H9 (cell line): ENCODE measurements at regions not wholly inside any gene's neighbourhood (a gene's known extent, or its start where the extent isn't known, plus 50 kb on each side); places are given as distances from the start of the nearest gene placed in this dataset.

Experiments used
- DNase-seq: peaks from one replicate; pipeline ENCODE4 v3.0.0-alpha.2; 2017
- H2AFZ ChIP-seq: one replicate; pipeline ENCODE4 v1.6.1; 2013; ENCODE audit warnings: mild to moderate bottlenecking, low read length, control low read depth, moderate library complexity
- H2AK5ac ChIP-seq: 2 replicates; pipeline ENCODE4 v1.6.1; 2013; ENCODE audit warnings: low read length, control low read depth, mixed read lengths; ENCODE audit not compliant: insufficient read length
- H2BK120ac ChIP-seq: one replicate; pipeline ENCODE4 v1.6.1; 2013; ENCODE audit warnings: low read depth, mild to moderate bottlenecking, low read length, control low read depth, inconsistent platforms; ENCODE audit not compliant: poor library complexity, severe bottlenecking
- H2BK12ac ChIP-seq: 2 replicates; pipeline ENCODE4 v1.6.1; 2013; ENCODE audit warnings: low read length, control low read depth, mixed read lengths, low read depth; ENCODE audit not compliant: insufficient read length
- H2BK15ac ChIP-seq: 2 replicates; pipeline ENCODE4 v1.6.1; 2013; ENCODE audit warnings: low read depth, low read length, control low read depth
- H2BK20ac ChIP-seq: one replicate; pipeline ENCODE4 v1.6.1; 2013; ENCODE audit warnings: low read depth, mild to moderate bottlenecking, low read length, control low read depth, inconsistent platforms; ENCODE audit not compliant: poor library complexity, severe bottlenecking
- H2BK5ac ChIP-seq: 2 replicates; pipeline ENCODE4 v1.6.1; 2013; ENCODE audit warnings: low read length, control low read depth, mixed read lengths; ENCODE audit not compliant: insufficient read length
- H3K14ac ChIP-seq: 2 replicates; pipeline ENCODE4 v1.6.1; 2013; ENCODE audit warnings: low read length, control low read depth; ENCODE audit not compliant: insufficient read depth
- H3K18ac ChIP-seq: 2 replicates; pipeline ENCODE4 v1.6.1; 2013; ENCODE audit warnings: low read depth, mild to moderate bottlenecking, mixed read lengths, low read length, control low read depth; ENCODE audit not compliant: insufficient read length
- H3K23ac ChIP-seq: 2 replicates; pipeline ENCODE4 v1.6.1; 2013; ENCODE audit warnings: low read length, control low read depth, mixed read lengths, low read depth; ENCODE audit not compliant: insufficient read length
- H3K23me2 ChIP-seq: 2 replicates; pipeline ENCODE4 v1.6.1; 2013; ENCODE audit warnings: low read depth, mild to moderate bottlenecking, mixed read lengths, low read length, control low read depth; ENCODE audit not compliant: insufficient read length, poor library complexity, severe bottlenecking
- H3K27ac ChIP-seq: 2 replicates; pipeline ENCODE4 v1.5.1; 2013; ENCODE audit warnings: low read length, control low read depth, mixed read lengths, low read depth; ENCODE audit not compliant: insufficient read length
- H3K27me3 ChIP-seq: 2 replicates; pipeline ENCODE4 v1.6.1; 2013; ENCODE audit warnings: low read length, control low read depth, inconsistent platforms; ENCODE audit not compliant: insufficient read depth
- H3K4ac ChIP-seq: 2 replicates; pipeline ENCODE4 v1.6.1; 2013; ENCODE audit warnings: low read depth, mild to moderate bottlenecking, control low read depth, inconsistent platforms, low read length, moderate library complexity
- H3K4me1 ChIP-seq: 2 replicates; pipeline ENCODE4 v1.6.1; 2013; ENCODE audit warnings: low read length, control low read depth, inconsistent platforms; ENCODE audit not compliant: insufficient read depth
- H3K4me2 ChIP-seq: 2 replicates; pipeline ENCODE4 v1.6.1; 2013; ENCODE audit warnings: low read length, control low read depth, mixed read lengths; ENCODE audit not compliant: insufficient read length, insufficient read depth
- H3K56ac ChIP-seq: 2 replicates; pipeline ENCODE4 v1.6.1; 2013; ENCODE audit warnings: low read depth, mild to moderate bottlenecking, mixed read lengths, low read length, control low read depth; ENCODE audit not compliant: insufficient read length
- H3K79me1 ChIP-seq: 2 replicates; pipeline ENCODE4 v1.6.1; 2013; ENCODE audit warnings: low read depth, mild to moderate bottlenecking, moderate library complexity, low read length, control low read depth, inconsistent platforms; ENCODE audit not compliant: insufficient read depth, poor library complexity, severe bottlenecking
- H3K79me2 ChIP-seq: 2 replicates; pipeline ENCODE4 v1.6.1; 2013; ENCODE audit warnings: low read length, control low read depth, inconsistent platforms; ENCODE audit not compliant: insufficient read depth
- H3K9ac ChIP-seq: 2 replicates; pipeline ENCODE4 v1.6.1; 2013; ENCODE audit warnings: low read length, control low read depth, mixed read lengths; ENCODE audit not compliant: insufficient read length; ENCODE audit errors: extremely low read depth
- H3K9me3 ChIP-seq: one replicate; pipeline ENCODE4 v1.6.1; 2013; ENCODE audit warnings: low read depth, low read length, inconsistent platforms; ENCODE audit not compliant: control insufficient read depth
- H3T11ph ChIP-seq: one replicate; pipeline ENCODE4 v1.6.1; 2013; ENCODE audit warnings: mild to moderate bottlenecking, low read length, control low read depth, inconsistent platforms
- H4K20me1 ChIP-seq: one replicate; pipeline ENCODE4 v1.6.1; 2013; ENCODE audit not compliant: control insufficient read depth, insufficient read length, insufficient read depth
- H4K5ac ChIP-seq: 2 replicates; pipeline ENCODE4 v1.6.1; 2013; ENCODE audit warnings: low read depth, mild to moderate bottlenecking, mixed read lengths, low read length, control low read depth; ENCODE audit not compliant: insufficient read length
- H4K8ac ChIP-seq: replicated peaks from 2 replicates; pipeline ENCODE4 v1.6.1; 2013; ENCODE audit warnings: low read length, control low read depth, mixed read lengths, low read depth; ENCODE audit not compliant: insufficient read length
- H4K91ac ChIP-seq: 2 replicates; pipeline ENCODE4 v1.6.1; 2013; ENCODE audit warnings: low read depth, mild to moderate bottlenecking, moderate library complexity, mixed read lengths, low read length, control low read depth; ENCODE audit not compliant: insufficient read length
- H3K27ac Mint-ChIP-seq, 3 experiments: 2 replicates in 2 of 3; 3 replicates in 1 of 3; pipeline ENCODE4 v1.8.0; 2020 to 2021; ENCODE audit warnings: mixed read lengths in 3 of 3, mild to moderate bottlenecking in 1 of 3, moderate library complexity in 1 of 3
- H3K27me3 Mint-ChIP-seq: 2 replicates; pipeline ENCODE4 v1.8.0; 2021; ENCODE audit warnings: low read depth, mild to moderate bottlenecking, moderate library complexity, mixed read lengths
- H3K36me3 Mint-ChIP-seq, 3 experiments: 2 replicates in 2 of 3; 3 replicates in 1 of 3; pipeline ENCODE4 v1.8.0; 2020 to 2021; ENCODE audit warnings: low read depth in 3 of 3, mixed read lengths in 3 of 3; ENCODE audit not compliant: insufficient read depth in 1 of 3
- H3K4me1 Mint-ChIP-seq, 2 experiments: 2 replicates each; pipeline ENCODE4 v1.8.0; 2020; ENCODE audit warnings: mixed read lengths in 2 of 2
- H3K4me3 Mint-ChIP-seq, 2 experiments: 2 replicates in 1 of 2; 3 replicates in 1 of 2; pipeline ENCODE4 v1.8.0; 2020 to 2021; ENCODE audit warnings: mild to moderate bottlenecking in 2 of 2, mixed read lengths in 2 of 2, moderate library complexity in 1 of 2
- H3K9me3 Mint-ChIP-seq, 2 experiments: 2 replicates in 1 of 2; 3 replicates in 1 of 2; pipeline ENCODE4 v1.8.0; 2020; ENCODE audit warnings: mild to moderate bottlenecking in 2 of 2, mixed read lengths in 2 of 2, moderate library complexity in 1 of 2
- CTCF ChIP-seq: fragments of 200-600 bp; sonication (generic); conservative IDR thresholded peaks from 3 replicates; pipeline ENCODE4 v1.8.0; 2021; ENCODE audit warnings: antibody characterized with exemption, mild to moderate bottlenecking
- WGBS: extraction: QIAGEN DNeasy Blood & Tissue Kit; methylation state at CpG from one replicate; pipeline ENCODE4 v1.1.7; 2013; ENCODE audit warnings: missing lambda C conversion rate, low lambda C conversion rate, mixed read lengths; ENCODE audit not compliant: insufficient read length; ENCODE audit errors: extremely low coverage; 5-methylcytosine and 5-hydroxymethylcytosine counted together

DNA sequence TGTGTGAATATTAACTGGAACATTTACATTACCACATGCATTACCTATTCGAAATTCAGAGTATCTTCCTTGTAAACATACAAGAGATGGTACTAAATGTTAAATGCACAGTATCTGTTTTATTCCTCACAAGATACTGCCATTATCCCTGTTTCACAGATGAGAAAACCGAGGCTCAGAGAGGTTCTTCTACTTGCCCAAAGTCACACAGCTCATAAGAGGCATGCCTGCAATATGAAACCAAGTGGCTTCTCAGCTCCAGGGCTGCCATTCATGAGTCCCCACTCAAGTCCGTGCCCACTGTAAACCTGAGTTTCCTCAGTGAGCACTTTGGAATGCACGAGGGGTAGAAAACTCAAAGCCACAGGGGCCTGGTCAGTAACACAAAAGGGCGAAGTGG, 55.0 kb upstream of the FABP6 start:
- Histone ChIP-seq H3K18ac (no peak overlapping the region), H3K56ac (no peak overlapping the region), H2AK5ac (no peak overlapping the region), H2BK120ac (no peak overlapping the region), H3K23ac (no peak overlapping the region), H2BK12ac (no peak overlapping the region), H3K9me3 (no peaks in the 10 kb centered on the region), H2BK20ac (no peak overlapping the region), H4K8ac (no peak overlapping the region), H3K4me2 (no peak overlapping the region), H2BK15ac (no peak overlapping the region), H3K23me2 (no peaks in the 10 kb centered on the region), H4K91ac (no peak overlapping the region), H3K27ac (no peak overlapping the region), H3K4me1 (peaks cover 9% of the 10 kb centered on the region; the same call in 1 of the 2 replicates), H3K79me2 (no peaks in the 10 kb centered on the region), H3K27me3 (no peaks in the 10 kb centered on the region), H3T11ph (no peak overlapping the region), H2AFZ (no peak overlapping the region), H2BK5ac (no peak overlapping the region), H4K5ac (no peak overlapping the region), H3K79me1 (no peaks in the 10 kb centered on the region), H4K20me1 (no peaks in the 10 kb centered on the region), H3K9ac (no peak overlapping the region), H3K4ac (no peak overlapping the region), H3K14ac (no peak overlapping the region)
- no CpG with 5 or more reads among the region's 5 CpGs for WGBS
- Mint-ChIP-seq H3K27me3 (no peaks in the 10 kb centered on the region), H3K9me3 (no peaks in the 10 kb centered on the region; a peak in 1 of 5 replicates), H3K4me1 (peaks cover 46 to 50% of the 10 kb centered on the region in 2 experiments), H3K4me3 (no peak overlapping the region), H3K27ac (no peak overlapping the region), H3K36me3 (no peaks in the 10 kb centered on the region)
- TF ChIP-seq CTCF: no peak
- no peak for DNase-seq
